IPS DF 4.7 (cell line): ENCODE measurements at regions not wholly inside any gene's neighbourhood (a gene's known extent, or its start where the extent isn't known, plus 50 kb on each side); places are given as distances from the start of the nearest gene placed in this dataset.

Experiments used
- DNase-seq: peaks from one replicate; pipeline ENCODE4 v3.0.0-alpha.2; 2013; ENCODE audit warnings: low spot score; ENCODE audit errors: extremely low read depth

DNA sequence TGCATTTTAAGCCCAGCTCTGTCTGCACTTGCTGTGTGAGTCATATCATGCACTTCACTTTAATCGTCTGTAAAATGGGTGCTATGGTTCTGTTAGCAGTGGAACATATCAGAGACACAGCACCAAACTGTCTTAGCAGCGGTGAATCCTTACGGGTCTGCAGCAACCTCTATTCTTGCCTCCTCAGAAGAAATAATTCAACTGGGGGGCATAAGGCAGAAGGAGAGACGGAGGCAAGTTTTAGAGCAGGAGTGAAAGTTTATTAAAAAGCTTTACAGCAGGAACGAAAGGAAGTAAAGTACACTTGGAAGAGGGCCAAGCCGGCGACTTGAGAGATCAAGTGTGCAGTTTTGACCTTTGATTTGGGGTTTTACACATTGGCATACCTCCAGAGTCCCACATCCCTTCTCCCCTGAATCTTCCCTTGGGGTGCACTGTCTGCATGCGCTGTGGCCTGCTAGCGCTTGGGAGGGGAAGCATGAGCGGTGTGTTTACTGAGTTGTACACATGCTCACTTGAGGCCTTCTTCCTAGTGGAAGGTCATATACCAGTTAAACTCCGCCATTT is 109.8 kb downstream of the DDX1 start:
- DNase-seq: no peak

DNA sequence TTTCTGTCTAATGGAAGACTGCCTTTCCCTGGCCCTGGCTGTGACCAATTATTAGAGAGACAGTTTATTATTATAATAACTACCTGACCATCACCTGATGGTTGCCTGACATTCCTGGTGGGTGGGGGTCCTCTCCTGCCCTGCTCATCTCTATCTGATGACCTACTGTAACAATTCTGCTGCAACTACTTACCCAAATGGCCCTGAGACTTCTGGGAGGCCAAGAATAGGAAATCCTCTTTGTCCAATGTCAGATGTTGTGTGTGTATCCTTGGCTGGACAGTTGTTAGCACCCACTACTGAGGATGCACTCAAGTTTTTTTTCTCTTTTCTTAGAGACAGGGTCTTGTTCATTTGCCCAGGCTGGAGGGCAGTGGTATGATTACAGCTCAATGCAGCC is 110.3 kb downstream of the DDX1 start:
- DNase-seq: no peak

- DNase-seq: no peak
These were observed 110.8 kb downstream of the DDX1 start for GRCh38 chr2:15702452-15702851.

DNA sequence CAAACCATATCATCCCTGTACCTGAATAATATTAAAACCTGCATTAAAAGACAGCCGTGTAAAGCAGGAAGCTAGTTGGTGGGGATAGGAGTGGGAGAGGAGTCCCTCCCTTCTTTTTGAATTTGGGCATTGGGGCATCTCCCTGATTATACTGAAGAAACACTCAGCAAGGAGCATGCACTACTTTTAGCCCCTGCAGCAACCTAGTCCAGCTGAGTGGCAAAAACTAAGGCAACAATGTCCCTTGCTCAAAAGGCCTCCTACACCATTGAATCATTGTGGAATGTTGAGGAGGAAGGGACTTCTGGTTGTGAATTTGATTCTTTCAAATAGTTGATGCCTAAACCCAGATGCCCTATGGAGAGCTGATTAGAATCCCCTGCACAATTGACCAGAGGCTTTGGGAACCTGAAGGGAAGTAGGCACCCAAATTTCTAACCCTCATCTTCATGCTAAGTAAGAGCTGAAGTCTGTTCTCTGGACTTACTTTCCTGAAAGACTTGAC is 111.7 kb downstream of the DDX1 start:
- DNase-seq: no peak

GRCh38 chr2:15704086-15704787 is 112.6 kb downstream of the DDX1 start:
- no peak for DNase-seq

- DNase-seq: no peak
These were observed 113.1 kb downstream of the DDX1 start for GRCh38 chr2:15704788-15705115.

GRCh38 chr2:15705310-15705709 is 113.6 kb downstream of the DDX1 start:
- DNase-seq: no peak

DNA sequence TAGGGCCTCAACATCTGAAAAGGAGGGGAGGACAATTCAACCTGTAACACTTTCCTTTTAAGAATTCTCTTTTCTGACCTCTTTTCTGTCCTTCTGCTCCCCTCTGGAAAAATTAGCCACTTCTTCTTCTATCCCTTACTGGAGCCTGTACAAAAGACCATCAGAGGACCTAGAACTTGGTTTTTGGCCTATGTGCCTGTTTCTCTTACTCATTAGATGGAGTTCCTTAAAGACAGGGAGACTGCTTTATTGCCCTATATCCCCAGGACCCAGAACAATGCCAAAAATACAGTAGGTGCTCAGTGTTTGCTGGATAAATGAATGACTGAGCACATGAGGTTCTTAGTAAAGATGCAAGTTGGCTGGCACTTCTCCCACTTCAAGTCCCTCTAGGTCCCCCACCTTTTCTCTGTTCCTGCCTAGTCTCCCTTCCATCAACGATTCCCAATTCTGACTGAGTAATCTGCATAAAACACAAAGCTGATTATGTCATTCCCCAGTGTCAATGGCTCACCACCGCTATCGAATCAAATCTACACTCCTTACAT is 114.2 kb downstream of the DDX1 start:
- DNase-seq: no peak

GRCh38 chr2:15706424-15706823 is 114.8 kb downstream of the DDX1 start:
- no peak for DNase-seq

DNA sequence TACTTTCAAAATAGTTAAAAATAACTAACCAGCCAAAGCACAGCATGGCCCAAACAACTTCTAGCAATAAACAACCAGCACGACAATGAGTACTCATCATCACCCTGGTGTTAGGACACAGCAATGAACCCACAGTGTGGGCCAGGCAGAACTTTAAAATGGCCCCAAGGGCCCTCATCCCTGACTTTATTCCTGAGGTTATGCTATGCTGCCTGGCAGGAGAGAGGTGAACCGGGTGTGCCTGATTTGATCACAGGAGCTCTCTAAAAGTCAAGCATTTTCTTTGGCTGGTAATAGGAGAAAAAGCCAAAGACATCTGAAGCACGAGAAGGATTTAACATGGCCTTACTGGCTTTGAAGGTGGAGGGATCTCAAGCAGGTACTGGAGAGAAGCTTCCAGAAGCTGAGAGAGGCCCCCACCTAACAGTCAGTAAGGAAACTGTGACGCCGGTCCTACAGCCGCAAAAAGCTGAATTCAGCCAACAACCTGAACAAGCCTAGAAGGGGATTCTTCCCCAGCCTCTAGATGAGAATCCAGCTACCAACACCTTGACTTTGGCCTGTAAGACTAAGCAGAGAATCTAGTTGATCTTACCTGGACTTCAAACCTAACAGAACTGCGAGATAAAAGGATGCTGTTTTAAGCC is 115.4 kb downstream of the DDX1 start:
- DNase-seq: no peak

- no peak for DNase-seq
These were observed 116.5 kb downstream of the DDX1 start for GRCh38 chr2:15708161-15708560.

DNA sequence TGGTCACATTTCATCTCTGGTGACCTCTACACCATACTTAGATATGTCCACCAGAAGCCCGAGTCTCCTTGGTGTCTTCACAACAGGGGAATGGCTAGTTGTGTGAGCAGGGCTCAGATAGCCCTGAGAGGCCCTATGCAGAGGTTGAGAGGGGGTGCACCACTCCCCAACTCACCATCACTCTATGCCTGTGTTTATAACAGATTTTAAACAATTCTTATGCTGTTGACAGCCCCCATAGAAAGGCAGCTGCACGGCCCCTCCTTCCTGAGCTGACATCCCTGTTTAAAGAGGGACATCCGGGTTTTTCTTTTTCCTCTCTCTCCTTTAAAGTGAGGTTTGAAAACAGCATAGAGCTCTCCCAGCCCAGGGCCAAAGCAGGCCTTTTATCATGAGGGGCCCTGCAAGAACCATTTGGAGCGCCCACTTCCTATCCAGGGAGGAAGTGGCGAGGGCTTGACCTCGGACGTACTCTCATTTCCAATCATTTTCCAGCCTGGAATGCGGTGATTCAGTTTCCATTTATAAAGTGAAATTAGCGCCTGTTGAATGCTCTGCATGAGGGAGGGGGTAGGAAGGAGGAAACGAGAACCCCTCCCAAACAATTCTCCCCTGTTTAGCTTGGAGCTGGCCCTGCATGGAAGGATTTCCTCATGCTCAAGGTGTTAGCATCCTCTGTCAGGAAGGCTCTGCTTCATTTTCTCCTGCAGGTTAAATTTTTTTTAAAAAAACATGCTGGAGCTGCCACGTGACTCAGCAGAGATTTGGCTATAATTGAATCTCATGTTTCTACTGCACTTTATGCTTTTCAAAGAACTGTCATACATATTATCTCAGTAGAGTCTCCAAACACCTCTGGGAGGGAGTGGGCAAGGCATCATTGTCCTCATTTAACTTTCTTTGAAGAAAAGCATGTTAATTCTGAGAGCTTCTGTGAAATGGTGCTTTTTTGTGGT is 117.5 kb downstream of the DDX1 start:
- no peak for DNase-seq

DNA sequence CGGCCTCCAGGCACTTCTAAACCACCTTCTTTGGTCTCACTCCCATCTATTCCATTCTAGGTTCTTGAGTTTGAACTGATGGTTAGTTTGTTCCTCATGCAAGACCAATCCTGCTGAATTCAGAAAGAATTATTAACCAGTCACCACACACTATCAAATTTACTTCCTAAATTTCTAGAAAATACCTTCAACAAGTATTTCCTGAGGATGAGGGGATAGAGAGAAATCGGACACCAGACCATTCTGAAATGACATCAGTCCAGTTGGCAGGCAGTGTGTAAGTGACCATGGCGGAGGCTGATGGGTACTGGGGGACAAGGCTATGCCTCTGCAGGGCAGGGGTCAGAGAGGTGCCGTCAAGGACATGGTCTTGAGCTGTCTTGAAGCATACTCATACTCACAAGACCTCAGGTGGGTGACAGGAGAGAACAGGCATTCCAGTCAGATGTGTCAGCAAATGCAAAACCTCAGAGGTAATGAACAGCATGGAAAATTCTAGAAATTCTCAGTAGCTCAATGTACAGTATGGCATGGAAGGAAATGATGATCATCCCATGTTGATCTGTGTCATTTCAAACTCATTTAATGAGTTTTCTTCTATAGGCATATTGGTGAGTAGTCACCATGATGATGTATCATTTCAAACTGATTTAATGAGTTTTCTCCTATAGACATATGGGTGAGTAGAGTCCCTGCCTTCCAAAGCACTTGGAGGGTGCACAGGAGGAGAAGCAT is 119.6 kb downstream of the DDX1 start:
- DNase-seq: no peak

- no peak for DNase-seq
These were observed 121.1 kb downstream of the DDX1 start for GRCh38 chr2:15712551-15713342.

DNA sequence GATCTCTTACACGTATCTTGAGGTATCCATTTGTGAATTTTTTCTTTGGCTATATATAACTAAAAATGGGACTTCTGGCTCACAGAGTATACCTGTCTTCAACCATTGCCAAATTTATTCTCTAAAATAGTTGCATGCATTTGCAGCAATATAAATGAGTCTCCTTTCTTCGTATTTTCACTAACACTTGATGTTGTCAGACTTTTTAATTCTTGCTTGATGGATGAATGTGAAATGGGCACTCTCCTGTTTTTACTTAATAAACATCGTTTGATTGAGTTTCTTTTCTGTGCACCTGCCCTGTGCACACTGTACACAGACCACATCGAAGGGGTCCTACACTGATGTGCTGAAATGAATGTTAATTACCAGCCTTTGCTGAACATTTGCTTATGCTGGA is 121.8 kb downstream of the DDX1 start:
- DNase-seq: no peak

GRCh38 chr2:15714002-15714401 is 122.3 kb downstream of the DDX1 start:
- no peak for DNase-seq

DNA sequence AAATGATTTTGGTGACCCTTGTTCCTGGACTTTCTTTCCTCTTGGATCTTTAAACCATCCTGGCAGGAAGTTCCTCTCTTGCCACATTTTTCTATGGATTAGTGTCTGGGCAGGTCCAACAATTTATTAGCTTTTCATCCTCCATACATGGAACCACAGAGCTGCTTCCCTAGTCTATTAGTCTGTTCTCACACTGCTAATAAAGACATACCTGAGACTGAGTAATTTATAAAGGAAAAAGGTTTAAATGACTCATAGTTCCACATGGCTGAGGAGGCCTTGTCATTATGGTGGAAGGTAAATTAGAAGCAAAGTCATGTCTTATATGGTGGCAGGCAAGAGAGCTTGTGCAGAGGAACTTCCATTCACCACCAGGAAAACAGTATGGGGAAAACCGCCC is 122.9 kb downstream of the DDX1 start:
- DNase-seq: no peak

DNA sequence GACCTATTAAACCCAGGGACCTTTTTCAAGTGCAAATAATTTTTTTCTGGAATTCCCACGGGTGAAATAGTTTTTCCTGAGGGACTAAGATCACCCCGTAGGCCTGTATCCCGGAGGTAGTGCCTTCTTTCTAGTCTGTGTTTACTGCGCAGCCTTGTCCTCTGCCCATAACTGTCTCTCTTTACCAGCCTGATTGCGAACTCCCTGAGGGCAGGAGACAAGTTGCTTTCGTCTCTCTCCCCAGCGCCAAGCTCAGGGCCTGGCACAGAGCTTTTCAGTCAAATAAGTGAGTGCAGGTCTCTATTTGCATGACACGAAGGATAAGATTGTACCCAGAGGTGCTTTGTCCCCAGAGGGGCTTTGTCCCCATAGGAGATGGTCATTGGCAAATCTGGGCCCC is 123.9 kb downstream of the DDX1 start:
- DNase-seq: no peak

DNA sequence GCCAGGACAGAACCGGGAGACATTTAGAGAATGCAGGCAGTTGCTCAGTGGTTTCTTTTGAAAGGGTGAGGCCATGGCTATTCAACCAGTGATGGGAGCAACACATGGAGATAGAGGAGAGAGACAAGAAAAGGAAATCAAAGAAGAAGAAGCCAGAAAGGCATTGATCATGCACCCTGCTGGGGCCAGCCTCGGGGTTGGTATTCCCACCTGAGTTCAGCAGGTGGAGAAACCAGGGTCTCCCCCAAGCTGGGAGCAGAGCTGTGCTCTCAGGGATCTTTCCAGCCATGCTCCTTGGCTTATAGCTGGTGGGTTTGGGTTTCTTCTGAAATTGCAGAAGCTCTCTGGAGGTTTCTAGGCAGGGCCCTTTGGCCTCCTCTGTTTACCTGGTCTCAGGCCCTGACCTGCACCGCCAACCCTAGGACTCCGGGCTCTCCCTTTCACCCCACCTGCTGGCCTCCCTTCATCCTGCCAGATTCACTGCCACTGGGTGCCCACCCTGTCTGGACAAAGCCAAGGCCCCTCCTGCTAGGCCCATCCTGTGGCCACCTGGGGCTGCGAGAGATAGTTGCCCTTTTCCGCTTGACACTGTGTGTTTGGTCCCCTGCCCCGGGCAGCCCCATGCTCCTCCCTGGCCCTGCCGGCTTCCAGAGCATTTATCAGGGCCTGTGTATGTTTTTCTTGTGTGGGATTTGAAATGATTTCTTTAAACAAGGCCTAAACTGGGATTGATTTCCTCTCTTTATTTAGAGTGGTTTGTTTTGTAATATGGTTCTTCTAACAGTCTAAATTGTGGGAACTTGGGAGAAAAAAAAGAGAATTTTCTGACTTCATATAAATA is 126.7 kb downstream of the DDX1 start:
- DNase-seq: no peak
